Panc1 (cell line): ENCODE measurements at regions not wholly inside any gene's neighbourhood (a gene's known extent, or its start where the extent isn't known, plus 50 kb on each side); places are given as distances from the start of the nearest gene placed in this dataset.

Experiments used
- ATAC-seq: fragments of 200-7000 bp; cut with Tn5 transposase; 2 replicates; pipeline ENCODE4 v1.9.1; 2020; ENCODE audit warnings: mild to moderate bottlenecking, moderate library complexity
- BruUV-seq: library from RNA; stranded (reverse); fragments of 400-500 nt; replicated peaks from 2 replicates; lab custom pipeline; 2021; lab: Mats Ljungman, UMichigan
- CTCF ChIA-PET: fragments of 300-600 bp; sonication (Branson Sonifier 250); formaldehyde crosslinking; loops from one replicate; lab custom pipeline; 2022; ENCODE audit warnings: antibody characterized with exemption; lab: Charles Lee
- POLR2A ChIA-PET: fragments of 300-600 bp; sonication (Branson Sonifier 250); formaldehyde crosslinking; loops from one replicate; lab custom pipeline; 2022; ENCODE audit warnings: antibody characterized with exemption; lab: Charles Lee
- DNase-seq: peaks from one replicate; pipeline ENCODE4 v3.0.0-alpha.2; 2010; ENCODE audit warnings: low read depth, low spot score
- H3K27ac ChIP-seq: 2 replicates; pipeline ENCODE4 v1.5.1; 2011; ENCODE audit warnings: mild to moderate bottlenecking, low read length, inconsistent platforms
- H3K27me3 ChIP-seq: fragments of 200-500 bp; sonication (Bioruptor generic); 2 replicates; pipeline ENCODE4 v1.6.0; 2014; ENCODE audit warnings: low read length, inconsistent platforms; ENCODE audit not compliant: control insufficient read depth, insufficient read depth
- H3K36me3 ChIP-seq: fragments of 200-500 bp; sonication (Bioruptor generic); 2 replicates; pipeline ENCODE4 v1.5.1; 2014; ENCODE audit warnings: inconsistent platforms, mild to moderate bottlenecking, low read length, moderate library complexity; ENCODE audit not compliant: control insufficient read depth, insufficient read depth
- H3K4me1 ChIP-seq: 2 replicates; pipeline ENCODE4 v1.5.1; 2011; ENCODE audit warnings: inconsistent platforms, mild to moderate bottlenecking, low read length, moderate library complexity; ENCODE audit not compliant: control insufficient read depth, insufficient read depth
- H3K4me3 ChIP-seq, 2 experiments: 2 replicates each; pipeline ENCODE4 v1.5.1; 2011 to 2012; ENCODE audit warnings: low read depth in 2 of 2, low read length in 2 of 2, mild to moderate bottlenecking in 2 of 2, inconsistent platforms in 1 of 2, moderate library complexity in 1 of 2
- H3K9me3 ChIP-seq: fragments of 200-500 bp; sonication (Bioruptor generic); 2 replicates; pipeline ENCODE4 v1.5.1; 2014; ENCODE audit warnings: low read depth, mild to moderate bottlenecking, inconsistent platforms, low read length, moderate library complexity; ENCODE audit not compliant: control insufficient read depth, insufficient read depth
- POLR2AphosphoS5 ChIP-seq: IDR thresholded peaks from 2 replicates; pipeline ENCODE4 v1.6.1; 2012; ENCODE audit warnings: mild to moderate bottlenecking, low read depth, low read length, moderate library complexity
- SIN3A ChIP-seq: IDR thresholded peaks from 2 replicates; pipeline ENCODE4 v1.6.1; 2012; ENCODE audit warnings: low read depth, mild to moderate bottlenecking, low read length, moderate library complexity, borderline replicate concordance; ENCODE audit not compliant: insufficient read depth
- TCF7L2 ChIP-seq: IDR thresholded peaks from 2 replicates; pipeline ENCODE4 v1.6.1; 2011; ENCODE audit warnings: mild to moderate bottlenecking, low read depth, low read length, inconsistent platforms
- in situ Hi-C: cut with HindIII; loops from 2 replicates; pipeline ENCODE4 v1.10.0; 2016; ENCODE audit warnings: low sequenced_read_pairs, low pct_unique_long_range_greater_than_20kb
- intact Hi-C: fragments of 100-400 bp; cut with micrococcal nuclease; formaldehyde crosslinking; loops from one replicate; pipeline ENCODE4 v1.10.0; 2022; ENCODE audit not compliant: unreplicated experiment
- TF ChIP-seq, protein P1 (sequence below): fragments of 450-650 bp; IDR thresholded peaks from 2 replicates; pipeline ENCODE4 v1.5.1; 2017; ENCODE audit warnings: mild to moderate bottlenecking
- TF ChIP-seq, protein P2 (sequence below), 2 experiments: IDR thresholded peaks; 2 replicates each; pipeline ENCODE4 v1.6.1; 2011 to 2012; ENCODE audit warnings: low read depth in 2 of 2, control low read depth in 1 of 2, low read length in 1 of 2, mild to moderate bottlenecking in 1 of 2, moderate library complexity in 1 of 2; ENCODE audit not compliant: insufficient read depth in 1 of 2

DNA sequence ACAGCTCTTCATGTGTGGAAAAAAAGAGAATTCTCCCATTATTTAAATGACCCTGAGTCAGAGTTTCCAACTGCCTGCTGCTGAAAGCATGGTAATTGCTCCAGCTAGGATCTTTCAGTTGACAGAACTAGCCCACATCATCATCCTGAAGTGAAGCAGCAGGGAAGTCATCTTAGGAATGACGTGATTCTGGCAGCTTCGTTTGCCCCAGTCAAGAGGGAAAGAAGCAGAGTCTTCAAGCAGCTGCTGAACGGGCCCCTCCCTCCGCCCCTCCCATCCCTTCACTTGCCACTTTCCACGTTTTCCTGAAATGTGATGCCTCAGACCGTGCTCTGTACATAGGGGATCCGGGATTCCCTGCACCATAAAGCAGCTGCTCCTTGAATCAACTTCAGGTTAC, 455.0 kb upstream of the TMEM132C start:
- intact Hi-C loops: no loop called here
- POLR2A ChIA-PET: no interaction called here
- H3K27ac ChIP-seq: no peak overlapping the region
- no peaks in the 10 kb centered on the region for H3K27me3 ChIP-seq
- CTCF ChIA-PET: no interaction called here
- DNase-seq (no peak), ATAC-seq (no peak)
- no peaks in the 10 kb centered on the region for H3K9me3 ChIP-seq
- no peak overlapping the region for H3K4me3 ChIP-seq
- no peaks in the 10 kb centered on the region for H3K36me3 ChIP-seq
- no peaks in the 10 kb centered on the region for H3K4me1 ChIP-seq
- in situ Hi-C loops: no loop called here
- TF ChIP-seq SIN3A (no peak), TCF7L2 (no peak), POLR2AphosphoS5 (no peak)
- TF ChIP-seq, protein P1, sequence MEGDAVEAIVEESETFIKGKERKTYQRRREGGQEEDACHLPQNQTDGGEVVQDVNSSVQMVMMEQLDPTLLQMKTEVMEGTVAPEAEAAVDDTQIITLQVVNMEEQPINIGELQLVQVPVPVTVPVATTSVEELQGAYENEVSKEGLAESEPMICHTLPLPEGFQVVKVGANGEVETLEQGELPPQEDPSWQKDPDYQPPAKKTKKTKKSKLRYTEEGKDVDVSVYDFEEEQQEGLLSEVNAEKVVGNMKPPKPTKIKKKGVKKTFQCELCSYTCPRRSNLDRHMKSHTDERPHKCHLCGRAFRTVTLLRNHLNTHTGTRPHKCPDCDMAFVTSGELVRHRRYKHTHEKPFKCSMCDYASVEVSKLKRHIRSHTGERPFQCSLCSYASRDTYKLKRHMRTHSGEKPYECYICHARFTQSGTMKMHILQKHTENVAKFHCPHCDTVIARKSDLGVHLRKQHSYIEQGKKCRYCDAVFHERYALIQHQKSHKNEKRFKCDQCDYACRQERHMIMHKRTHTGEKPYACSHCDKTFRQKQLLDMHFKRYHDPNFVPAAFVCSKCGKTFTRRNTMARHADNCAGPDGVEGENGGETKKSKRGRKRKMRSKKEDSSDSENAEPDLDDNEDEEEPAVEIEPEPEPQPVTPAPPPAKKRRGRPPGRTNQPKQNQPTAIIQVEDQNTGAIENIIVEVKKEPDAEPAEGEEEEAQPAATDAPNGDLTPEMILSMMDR: no peak
- TF ChIP-seq, protein P2, sequence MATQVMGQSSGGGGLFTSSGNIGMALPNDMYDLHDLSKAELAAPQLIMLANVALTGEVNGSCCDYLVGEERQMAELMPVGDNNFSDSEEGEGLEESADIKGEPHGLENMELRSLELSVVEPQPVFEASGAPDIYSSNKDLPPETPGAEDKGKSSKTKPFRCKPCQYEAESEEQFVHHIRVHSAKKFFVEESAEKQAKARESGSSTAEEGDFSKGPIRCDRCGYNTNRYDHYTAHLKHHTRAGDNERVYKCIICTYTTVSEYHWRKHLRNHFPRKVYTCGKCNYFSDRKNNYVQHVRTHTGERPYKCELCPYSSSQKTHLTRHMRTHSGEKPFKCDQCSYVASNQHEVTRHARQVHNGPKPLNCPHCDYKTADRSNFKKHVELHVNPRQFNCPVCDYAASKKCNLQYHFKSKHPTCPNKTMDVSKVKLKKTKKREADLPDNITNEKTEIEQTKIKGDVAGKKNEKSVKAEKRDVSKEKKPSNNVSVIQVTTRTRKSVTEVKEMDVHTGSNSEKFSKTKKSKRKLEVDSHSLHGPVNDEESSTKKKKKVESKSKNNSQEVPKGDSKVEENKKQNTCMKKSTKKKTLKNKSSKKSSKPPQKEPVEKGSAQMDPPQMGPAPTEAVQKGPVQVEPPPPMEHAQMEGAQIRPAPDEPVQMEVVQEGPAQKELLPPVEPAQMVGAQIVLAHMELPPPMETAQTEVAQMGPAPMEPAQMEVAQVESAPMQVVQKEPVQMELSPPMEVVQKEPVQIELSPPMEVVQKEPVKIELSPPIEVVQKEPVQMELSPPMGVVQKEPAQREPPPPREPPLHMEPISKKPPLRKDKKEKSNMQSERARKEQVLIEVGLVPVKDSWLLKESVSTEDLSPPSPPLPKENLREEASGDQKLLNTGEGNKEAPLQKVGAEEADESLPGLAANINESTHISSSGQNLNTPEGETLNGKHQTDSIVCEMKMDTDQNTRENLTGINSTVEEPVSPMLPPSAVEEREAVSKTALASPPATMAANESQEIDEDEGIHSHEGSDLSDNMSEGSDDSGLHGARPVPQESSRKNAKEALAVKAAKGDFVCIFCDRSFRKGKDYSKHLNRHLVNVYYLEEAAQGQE (IDR thresholded peaks at IDR 0.05; ENCODE audit: insufficient read depth in 1 of 2, low read depth in 2 of 2, low read length in 1 of 2): no peak
- BruUV-seq: no TSS peak

DNA sequence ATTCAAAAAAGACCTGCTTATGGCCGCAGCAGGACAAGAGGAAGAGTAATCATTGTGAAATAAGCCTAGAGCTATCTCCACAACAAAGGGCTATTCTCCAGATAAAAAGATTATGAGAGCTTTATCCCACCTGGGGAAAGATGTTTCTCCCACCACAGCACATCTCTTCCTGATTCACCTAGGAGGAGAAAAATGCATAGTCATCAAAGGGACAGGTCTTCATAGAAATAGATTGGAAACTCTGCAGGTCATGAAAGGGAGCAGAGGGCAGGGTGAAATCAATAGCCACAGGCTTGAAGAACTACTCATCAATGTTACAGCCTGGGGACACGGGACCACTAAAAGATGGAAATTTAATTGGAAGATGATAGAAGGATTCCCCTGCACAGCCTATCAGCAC, 453.8 kb upstream of the TMEM132C start:
- DNase-seq (no peak), ATAC-seq (no peak)
- intact Hi-C loops (no loop called here), in situ Hi-C loops (no loop called here)
- H3K27ac ChIP-seq: no peak overlapping the region
- no peaks in the 10 kb centered on the region for H3K27me3 ChIP-seq
- CTCF ChIA-PET: no interaction called here
- H3K4me1 ChIP-seq: no peaks in the 10 kb centered on the region
- TF ChIP-seq, protein P2 (IDR thresholded peaks at IDR 0.05; ENCODE audit: insufficient read depth in 1 of 2, low read depth in 2 of 2, low read length in 1 of 2): no peak
- TF ChIP-seq SIN3A: no peak
- TF ChIP-seq POLR2AphosphoS5: no peak
- no peak for TF ChIP-seq TCF7L2
- TF ChIP-seq, protein P1: no peak
- H3K9me3 ChIP-seq: no peaks in the 10 kb centered on the region
- no peaks in the 10 kb centered on the region for H3K36me3 ChIP-seq
- no peak overlapping the region for H3K4me3 ChIP-seq
- POLR2A ChIA-PET: no interaction called here
- BruUV-seq: no TSS peak
